HFF-Myc (cell line): ENCODE measurements at regions not wholly inside any gene's neighbourhood (a gene's known extent, or its start where the extent isn't known, plus 50 kb on each side); places are given as distances from the start of the nearest gene placed in this dataset.

Source experiments
- DNase-seq: peaks from one replicate; pipeline ENCODE4 v3.0.0-alpha.2; 2011; ENCODE audit warnings: low read depth; ENCODE audit errors: extremely low read depth
- H3K4me3 ChIP-seq: replicated peaks from 2 replicates; pipeline ENCODE4 v1.5.1; 2011; ENCODE audit warnings: low read depth, mild to moderate bottlenecking, control low read depth, low read length
- TF ChIP-seq, protein P1 (sequence below): IDR thresholded peaks from 2 replicates; pipeline ENCODE4 v1.5.1; 2012; ENCODE audit warnings: mild to moderate bottlenecking, low read depth, low read length, control low read depth; ENCODE audit errors: missing control alignments

GRCh38 chr2:42953216-42953615, 160.8 kb upstream of the HAAO start:
- DNase-seq = no peak
- no peak overlapping the region for H3K4me3 ChIP-seq
- TF ChIP-seq, protein P1, sequence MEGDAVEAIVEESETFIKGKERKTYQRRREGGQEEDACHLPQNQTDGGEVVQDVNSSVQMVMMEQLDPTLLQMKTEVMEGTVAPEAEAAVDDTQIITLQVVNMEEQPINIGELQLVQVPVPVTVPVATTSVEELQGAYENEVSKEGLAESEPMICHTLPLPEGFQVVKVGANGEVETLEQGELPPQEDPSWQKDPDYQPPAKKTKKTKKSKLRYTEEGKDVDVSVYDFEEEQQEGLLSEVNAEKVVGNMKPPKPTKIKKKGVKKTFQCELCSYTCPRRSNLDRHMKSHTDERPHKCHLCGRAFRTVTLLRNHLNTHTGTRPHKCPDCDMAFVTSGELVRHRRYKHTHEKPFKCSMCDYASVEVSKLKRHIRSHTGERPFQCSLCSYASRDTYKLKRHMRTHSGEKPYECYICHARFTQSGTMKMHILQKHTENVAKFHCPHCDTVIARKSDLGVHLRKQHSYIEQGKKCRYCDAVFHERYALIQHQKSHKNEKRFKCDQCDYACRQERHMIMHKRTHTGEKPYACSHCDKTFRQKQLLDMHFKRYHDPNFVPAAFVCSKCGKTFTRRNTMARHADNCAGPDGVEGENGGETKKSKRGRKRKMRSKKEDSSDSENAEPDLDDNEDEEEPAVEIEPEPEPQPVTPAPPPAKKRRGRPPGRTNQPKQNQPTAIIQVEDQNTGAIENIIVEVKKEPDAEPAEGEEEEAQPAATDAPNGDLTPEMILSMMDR = no peak

DNA sequence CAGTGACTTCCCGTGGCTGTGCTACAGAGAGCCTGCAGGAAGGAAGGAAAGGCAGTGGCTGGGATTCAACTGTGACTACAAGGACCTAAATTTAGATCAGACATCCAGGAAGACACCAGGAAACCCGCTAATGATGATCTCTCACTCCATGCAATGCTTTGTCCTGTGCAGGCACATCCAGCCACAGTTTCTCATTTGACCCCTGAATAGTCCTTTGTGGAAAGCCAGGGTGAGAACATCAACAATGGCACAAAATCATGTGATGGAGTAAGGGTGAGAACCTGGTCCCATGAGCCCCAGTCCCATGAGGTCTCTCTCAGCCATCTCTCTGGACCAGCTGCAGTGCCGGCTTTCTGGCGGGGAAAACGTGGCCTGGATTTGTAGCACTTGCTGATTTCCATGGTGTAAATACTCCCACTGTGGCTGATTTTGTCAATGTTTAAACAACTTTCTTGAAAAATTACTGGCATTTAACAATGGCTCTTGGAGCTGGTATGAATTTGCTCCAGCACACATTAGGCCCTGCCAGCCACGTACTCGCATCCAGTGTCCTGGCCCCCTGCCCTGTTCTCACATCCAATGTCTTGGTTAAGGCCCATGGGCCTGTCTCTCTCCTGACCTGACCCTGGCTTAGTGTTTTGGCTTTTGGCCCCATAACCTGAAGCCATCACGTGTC, 159.0 kb upstream of the HAAO start:
- H3K4me3 ChIP-seq = no peak overlapping the region
- DNase-seq = no peak
- TF ChIP-seq, protein P1 = no peak

DNA sequence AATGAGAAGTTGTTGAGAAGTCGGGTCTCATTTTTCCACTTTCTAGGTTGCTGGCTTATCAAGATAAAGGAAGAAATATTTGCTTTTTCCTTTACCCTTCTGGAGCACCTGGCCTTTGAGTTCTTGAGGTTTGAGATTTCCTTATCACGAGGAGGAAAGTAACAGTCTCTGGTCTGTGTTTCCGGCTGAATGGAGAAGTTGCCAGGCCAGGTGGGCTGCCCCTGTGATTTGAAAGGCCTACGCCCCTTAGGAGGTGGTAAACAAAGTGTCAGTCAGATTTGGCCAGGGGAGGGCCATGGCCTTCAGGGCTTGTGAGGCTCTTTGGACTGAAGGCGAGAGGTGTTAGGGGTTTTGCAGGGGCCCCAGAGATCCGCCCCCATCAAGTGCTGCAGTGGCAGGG, 156.7 kb upstream of the HAAO start:
- TF ChIP-seq, protein P1 = no peak
- no peak overlapping the region for H3K4me3 ChIP-seq
- DNase-seq = no peak

DNA sequence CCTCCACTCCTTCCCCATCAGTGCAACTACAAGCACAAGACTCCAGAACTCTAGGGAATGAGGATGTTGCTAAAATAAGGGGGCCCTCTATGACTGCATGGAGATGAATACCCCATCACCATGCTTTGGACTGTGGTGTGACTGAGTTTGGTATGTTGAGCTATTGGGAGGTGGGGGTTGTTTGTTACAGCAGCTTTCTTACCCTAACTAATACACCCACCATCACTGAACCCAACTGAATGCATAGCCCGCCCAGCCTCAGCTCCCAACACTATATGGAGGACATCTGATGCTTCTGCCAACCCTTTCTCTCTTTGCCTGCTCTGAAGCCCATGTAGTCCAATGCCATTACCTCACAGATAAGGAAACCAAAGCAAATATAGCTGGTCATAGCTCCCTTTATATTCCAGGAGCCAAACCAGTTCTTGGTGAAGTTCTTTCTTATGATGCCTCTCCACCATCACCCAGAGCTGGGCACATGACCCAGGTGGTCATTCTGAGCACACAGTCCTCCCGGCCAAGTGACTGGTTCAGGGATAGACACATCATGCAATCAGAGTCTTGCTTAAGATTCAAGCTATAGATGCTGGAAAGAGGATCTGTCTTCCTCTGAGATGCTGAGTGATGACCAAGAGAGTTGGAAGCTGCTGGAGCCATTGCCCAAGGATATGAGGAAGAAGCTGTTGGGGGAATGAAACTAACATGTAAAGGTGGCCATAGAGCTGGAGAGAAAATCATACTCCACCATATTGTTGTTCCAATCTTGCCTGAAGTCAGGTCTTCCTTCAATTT, 155.6 kb upstream of the HAAO start:
- no peak overlapping the region for H3K4me3 ChIP-seq
- DNase-seq = no peak
- TF ChIP-seq, protein P1 = no peak

- TF ChIP-seq, protein P1 = no peak
- no peak for DNase-seq
- no peak overlapping the region for H3K4me3 ChIP-seq
These were observed 152.5 kb upstream of the HAAO start for GRCh38 chr2:42944779-42945415.

DNA sequence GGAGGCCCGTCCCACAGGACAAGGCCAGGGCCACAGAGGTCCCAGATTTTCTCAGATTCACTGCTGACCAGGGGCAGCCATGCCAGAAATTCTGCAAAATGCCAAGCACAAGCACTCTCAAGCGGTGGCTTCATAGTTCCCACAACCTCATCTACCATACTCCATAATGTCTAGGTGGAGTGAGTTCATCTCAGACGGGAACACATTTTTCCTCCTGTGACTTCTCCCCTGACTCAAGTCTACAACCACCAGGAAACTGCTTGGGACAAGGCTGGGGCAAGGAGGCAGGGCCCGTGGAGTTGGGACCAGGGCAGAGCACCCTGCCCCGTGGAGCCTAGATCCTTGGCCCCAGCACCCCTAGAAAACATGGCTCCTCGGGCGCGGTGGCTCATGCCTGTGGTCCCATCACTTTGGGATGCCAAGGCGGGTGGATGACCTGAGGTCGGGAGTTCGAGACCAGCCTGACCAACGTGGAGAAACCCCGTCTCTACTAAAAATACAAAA, 150.7 kb upstream of the HAAO start:
- TF ChIP-seq, protein P1 = no peak
- DNase-seq = no peak
- no peak overlapping the region for H3K4me3 ChIP-seq
